NCI-H146 (cell line): ENCODE measurements at regions not wholly inside any gene's neighbourhood (a gene's known extent, or its start where the extent isn't known, plus 50 kb on each side); places are given as distances from the start of the nearest gene placed in this dataset.

ENCODE experiments used
- DNase-seq: peaks from one replicate; lab custom pipeline; 2025; lab: John Stamatoyannopoulos, UW

DNA sequence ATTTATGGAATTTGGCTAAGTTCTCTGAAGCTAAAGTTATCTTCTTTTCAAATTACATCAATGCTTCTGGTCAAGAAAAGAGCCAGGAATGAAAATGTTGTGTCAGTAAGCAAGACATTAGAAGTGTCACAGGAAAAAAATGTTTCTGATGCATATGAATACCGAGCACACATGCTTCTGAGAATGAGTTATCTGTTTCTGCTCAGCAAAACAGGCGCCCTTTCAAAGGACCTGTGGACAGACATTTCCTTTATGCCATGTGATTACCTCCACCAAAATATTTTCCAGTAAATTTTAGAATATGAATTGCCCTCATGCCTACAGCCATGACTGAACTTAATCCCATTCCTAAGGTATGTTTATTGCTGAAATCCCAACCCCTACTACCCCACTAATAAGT is 55.4 kb upstream of the RNF180 start:
- no peak for DNase-seq

DNA sequence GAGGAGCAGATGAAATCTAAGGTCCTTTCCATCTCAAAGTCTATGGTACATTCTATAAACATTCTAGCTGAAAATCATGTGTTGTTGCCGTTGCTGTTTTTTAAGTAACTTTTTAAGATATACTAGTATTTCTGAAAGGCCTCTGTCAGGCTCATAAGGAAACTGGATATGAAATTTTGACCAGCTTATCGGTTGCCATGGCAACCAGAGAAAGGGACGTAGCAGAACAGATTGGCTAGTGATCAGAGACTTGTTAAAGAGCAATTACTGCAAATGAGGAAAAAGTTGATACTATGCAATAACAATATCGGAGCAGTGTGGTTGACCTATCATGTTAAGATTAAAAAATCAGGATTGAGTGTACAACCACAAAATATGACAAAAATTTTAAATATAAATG is 57.0 kb upstream of the RNF180 start:
- no peak for DNase-seq

- no peak for DNase-seq
Measured at GRCh38 chr5:64100203-64100602, 65.4 kb upstream of the RNF180 start.

DNA sequence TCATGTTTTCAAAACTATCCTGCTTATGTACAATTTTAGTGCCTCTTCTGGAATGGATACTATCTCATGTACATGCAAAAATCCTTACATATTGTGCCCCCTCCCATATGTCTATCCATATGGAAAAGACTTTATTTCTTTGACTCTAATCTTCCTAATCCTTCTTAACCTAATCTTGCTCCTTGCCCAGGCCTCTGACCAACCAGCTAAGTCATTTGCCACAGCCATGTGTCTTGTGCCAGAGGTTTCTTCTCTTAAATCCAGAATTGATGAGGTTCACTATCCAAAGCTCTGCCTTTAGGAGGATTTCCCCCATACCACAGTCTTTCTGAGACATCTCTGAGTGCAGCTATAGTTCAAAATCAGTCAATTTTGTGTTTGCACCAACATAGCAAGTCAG is 68.9 kb upstream of the RNF180 start:
- DNase-seq = no peak

DNA sequence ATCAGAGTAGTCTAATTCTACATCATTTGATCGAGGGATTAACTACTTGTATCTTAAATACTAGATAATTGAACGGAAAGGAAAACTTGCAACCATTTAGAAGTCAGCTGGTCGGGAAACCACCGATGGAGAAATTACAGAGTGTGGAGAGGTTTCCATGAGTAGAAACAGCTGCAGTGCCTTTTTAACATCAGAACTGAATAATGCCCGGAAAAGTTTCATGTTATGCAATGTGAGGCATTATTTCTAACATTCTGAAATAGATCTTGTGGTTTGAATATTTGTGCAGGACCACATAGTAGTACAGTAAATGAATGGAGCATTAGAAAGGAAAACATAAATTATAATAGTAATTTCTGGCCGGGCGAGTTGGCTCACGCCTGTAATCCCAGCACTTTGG is 88.1 kb upstream of the RNF180 start:
- DNase-seq = no peak

DNA sequence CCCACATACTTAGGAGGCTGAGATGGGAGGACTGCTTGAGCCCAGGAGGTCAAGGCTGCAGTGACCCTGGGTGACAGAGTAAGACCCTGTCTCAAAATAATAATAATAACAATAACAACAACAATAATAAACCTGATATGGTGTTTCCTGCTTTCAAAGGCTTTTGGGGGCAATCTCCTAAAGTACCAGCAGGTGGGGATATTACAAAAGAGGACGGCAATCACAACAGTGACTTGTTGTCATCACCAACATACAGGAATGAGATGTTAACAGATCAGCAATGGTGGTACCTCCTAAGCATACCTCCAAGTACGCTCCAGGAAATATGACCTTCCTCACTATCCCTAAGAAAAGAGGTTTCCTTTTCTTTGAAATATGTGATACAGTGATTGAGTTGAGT is 91.1 kb upstream of the RNF180 start:
- DNase-seq = peak; percentile 11

GRCh38 chr5:64069486-64069885 is 96.2 kb upstream of the RNF180 start:
- no peak for DNase-seq

GRCh38 chr5:64050296-64050695 is 88.1 kb upstream of the HTR1A start:
- no peak for DNase-seq

DNA sequence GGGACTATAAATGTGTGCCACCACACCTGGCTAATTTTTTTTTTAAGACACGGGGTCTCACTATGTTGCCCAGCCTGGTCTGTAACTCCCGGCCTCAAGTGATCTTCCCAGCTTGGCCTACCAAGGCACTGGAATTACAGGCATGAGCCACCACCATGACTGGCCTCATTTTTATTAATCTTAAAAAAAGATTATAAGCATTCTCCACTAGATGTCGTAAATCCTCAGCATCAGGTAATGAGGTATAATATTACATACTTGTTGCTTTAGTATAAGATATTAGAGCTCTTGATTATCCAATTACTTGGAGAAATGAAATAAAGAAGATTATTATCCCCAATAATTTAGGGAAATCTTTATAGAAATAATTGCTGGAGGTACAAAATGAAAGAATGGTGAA is 78.2 kb upstream of the HTR1A start:
- DNase-seq = no peak

- DNase-seq = no peak
Measured at GRCh38 chr5:64026493-64026892, 64.2 kb upstream of the HTR1A start.

GRCh38 chr5:64019746-64020145 is 57.5 kb upstream of the HTR1A start:
- no peak for DNase-seq

GRCh38 chr5:64018966-64019365 is 56.7 kb upstream of the HTR1A start:
- DNase-seq = no peak

- DNase-seq = no peak
Measured at GRCh38 chr5:64015824-64016223, 53.6 kb upstream of the HTR1A start.
